IMR-90 (cell line): ENCODE measurements at regions not wholly inside any gene's neighbourhood (a gene's known extent, or its start where the extent isn't known, plus 50 kb on each side); places are given as distances from the start of the nearest gene placed in this dataset.

Experiments
- ATAC-seq: fragments of 200-7000 bp; cut with Tn5 transposase; 2 replicates; pipeline ENCODE4 v1.9.1; 2020; ENCODE audit warnings: low read depth, mild to moderate bottlenecking, moderate library complexity
- BruUV-seq: library from RNA; stranded (reverse); fragments of 400-500 nt; replicated peaks from 2 replicates; lab custom pipeline; 2021; lab: Mats Ljungman, UMichigan
- CTCF ChIA-PET: fragments of 300-600 bp; formaldehyde crosslinking; extraction: SDS; loops from one replicate; lab custom pipeline; 2021; ENCODE audit warnings: antibody characterized with exemption; lab: Yijun Ruan, JAX
- POLR2A ChIA-PET: fragments of 300-600 bp; sonication (Branson Sonifier 250); formaldehyde crosslinking; loops from one replicate; lab custom pipeline; 2022; ENCODE audit warnings: antibody characterized with exemption; ENCODE audit not compliant: unreplicated experiment; lab: Charles Lee
- DNase-seq: peaks from one replicate; pipeline ENCODE4 v3.0.0; 2013
- H2AFZ ChIP-seq: replicated peaks from 2 replicates; pipeline ENCODE3; 2013; ENCODE audit warnings: low read length, mild to moderate bottlenecking; ENCODE audit not compliant: poor library complexity
- H2AK5ac ChIP-seq: 2 replicates; pipeline ENCODE4 v1.6.1; 2013; ENCODE audit warnings: low read depth, low read length, inconsistent platforms
- H2AK9ac ChIP-seq: replicated peaks from 2 replicates; pipeline ENCODE3; 2013; ENCODE audit warnings: mild to moderate bottlenecking, low read depth, low read length, moderate library complexity; ENCODE audit not compliant: poor library complexity
- H2BK120ac ChIP-seq: 2 replicates; pipeline ENCODE4 v1.6.1; 2013; ENCODE audit warnings: low read depth, low read length, inconsistent platforms
- H2BK15ac ChIP-seq: 3 replicates; pipeline ENCODE4 v1.6.1; 2013; ENCODE audit warnings: low read depth, low read length, inconsistent platforms
- H2BK20ac ChIP-seq: 2 replicates; pipeline ENCODE4 v1.6.1; 2013; ENCODE audit warnings: low read depth, mild to moderate bottlenecking, inconsistent platforms, low read length, moderate library complexity
- H2BK5ac ChIP-seq: 2 replicates; pipeline ENCODE4 v1.6.1; 2013; ENCODE audit warnings: mild to moderate bottlenecking, low read depth, low read length, inconsistent platforms; ENCODE audit not compliant: poor library complexity, severe bottlenecking
- H3K14ac ChIP-seq: replicated peaks from 2 replicates; pipeline ENCODE4 v1.6.1; 2013; ENCODE audit warnings: low read depth, low read length, inconsistent platforms
- H3K18ac ChIP-seq: 2 replicates; pipeline ENCODE4 v1.6.1; 2013; ENCODE audit warnings: low read depth, low read length, control low read depth
- H3K23ac ChIP-seq: 2 replicates; pipeline ENCODE4 v1.6.1; 2013; ENCODE audit warnings: low read depth, low read length, inconsistent platforms
- H3K27ac ChIP-seq: 2 replicates; pipeline ENCODE4 v1.5.1; 2013; ENCODE audit warnings: mild to moderate bottlenecking, control low read depth, low read length; ENCODE audit not compliant: insufficient read depth
- H3K27me3 ChIP-seq: 2 replicates; pipeline ENCODE4 v1.6.1; 2013; ENCODE audit warnings: low read length; ENCODE audit not compliant: control insufficient read depth, insufficient read depth
- H3K36me3 ChIP-seq: 2 replicates; pipeline ENCODE4 v1.6.1; 2013; ENCODE audit warnings: low read length, mixed read lengths; ENCODE audit not compliant: control insufficient read depth, insufficient read depth
- H3K4ac ChIP-seq: 2 replicates; pipeline ENCODE4 v1.6.1; 2013; ENCODE audit warnings: low read depth, low read length, inconsistent platforms
- H3K4me1 ChIP-seq: 2 replicates; pipeline ENCODE4 v1.6.1; 2013; ENCODE audit warnings: low read length, mixed read lengths; ENCODE audit not compliant: control insufficient read depth, insufficient read depth
- H3K4me2 ChIP-seq: 2 replicates; pipeline ENCODE4 v1.6.1; 2013; ENCODE audit warnings: low read depth, mild to moderate bottlenecking, control low read depth, low read length, moderate library complexity
- H3K4me3 ChIP-seq: 2 replicates; pipeline ENCODE4 v1.5.1; 2013; ENCODE audit warnings: low read depth, mild to moderate bottlenecking, control low read depth, low read length, moderate library complexity; ENCODE audit not compliant: insufficient read depth
- H3K56ac ChIP-seq: 2 replicates; pipeline ENCODE4 v1.6.1; 2013; ENCODE audit warnings: low read length, inconsistent platforms; ENCODE audit not compliant: insufficient read depth; ENCODE audit errors: extremely low read depth
- H3K79me1 ChIP-seq, 2 experiments: 2 replicates each; pipeline ENCODE4 v1.6.1; 2013; ENCODE audit warnings: low read length in 2 of 2, inconsistent platforms in 1 of 2, low read depth in 1 of 2
- H3K9ac ChIP-seq: 2 replicates; pipeline ENCODE4 v1.6.1; 2013; ENCODE audit warnings: low read depth, low read length, control low read depth
- H3K9me1 ChIP-seq: 2 replicates; pipeline ENCODE4 v1.6.1; 2013; ENCODE audit warnings: low read length, inconsistent platforms; ENCODE audit not compliant: insufficient read depth
- H3K9me3 ChIP-seq: 2 replicates; pipeline ENCODE4 v1.6.1; 2013; ENCODE audit warnings: low read length; ENCODE audit not compliant: control insufficient read depth, insufficient read depth
- H4K20me1 ChIP-seq: 2 replicates; pipeline ENCODE4 v1.6.1; 2013; ENCODE audit warnings: low read length, inconsistent platforms; ENCODE audit not compliant: insufficient read depth
- H4K5ac ChIP-seq: 2 replicates; pipeline ENCODE4 v1.6.1; 2013; ENCODE audit warnings: mild to moderate bottlenecking, low read depth, low read length, control low read depth
- H4K8ac ChIP-seq, 2 experiments: 2 replicates each; pipeline ENCODE4 v1.6.1; 2013; ENCODE audit warnings: low read depth in 2 of 2, low read length in 2 of 2, control low read depth in 1 of 2, inconsistent platforms in 1 of 2
- H4K91ac ChIP-seq: 2 replicates; pipeline ENCODE4 v1.6.1; 2013; ENCODE audit warnings: low read depth, low read length, inconsistent platforms; ENCODE audit not compliant: insufficient read depth
- CEBPB ChIP-seq: IDR thresholded peaks from 2 replicates; pipeline ENCODE4 v1.6.1; 2012; ENCODE audit warnings: low read depth, low read length, improper control_type of control experiment
- CHD1 ChIP-seq: IDR thresholded peaks from 2 replicates; pipeline ENCODE4 v1.6.1; 2012; ENCODE audit warnings: low read depth, low read length, improper control_type of control experiment
- FOS ChIP-seq: fragments of 150-350 bp; IDR thresholded peaks from 2 replicates; pipeline ENCODE4 v1.6.1; 2016; ENCODE audit warnings: low read depth, low read length
- MAFK ChIP-seq: IDR thresholded peaks from 2 replicates; pipeline ENCODE4 v1.6.1; 2012; ENCODE audit warnings: low read depth, low read length, improper control_type of control experiment
- MAZ ChIP-seq: IDR thresholded peaks from 2 replicates; pipeline ENCODE4 v1.6.1; 2012; ENCODE audit warnings: low read depth, mild to moderate bottlenecking, low read length, improper control_type of control experiment, moderate library complexity, borderline replicate concordance
- MXI1 ChIP-seq: IDR thresholded peaks from 2 replicates; pipeline ENCODE4 v1.6.1; 2012; ENCODE audit warnings: low read depth, mild to moderate bottlenecking, low read length, moderate library complexity, borderline replicate concordance
- NFE2L2 ChIP-seq: fragments of 150-350 bp; IDR thresholded peaks from 2 replicates; pipeline ENCODE4 v1.6.1; 2016; ENCODE audit warnings: low read depth, mild to moderate bottlenecking, low read length
- POLR2A ChIP-seq: IDR thresholded peaks from 2 replicates; pipeline ENCODE4 v1.6.1; 2012; ENCODE audit warnings: mild to moderate bottlenecking, low read depth, low read length
- RAD21 ChIP-seq: IDR thresholded peaks from 2 replicates; pipeline ENCODE4 v1.6.1; 2012; ENCODE audit warnings: low read length, improper control_type of control experiment
- RCOR1 ChIP-seq: IDR thresholded peaks from 2 replicates; pipeline ENCODE4 v1.6.1; 2012; ENCODE audit warnings: mild to moderate bottlenecking, low read length, improper control_type of control experiment; ENCODE audit not compliant: insufficient replicate concordance
- RFX5 ChIP-seq: IDR thresholded peaks from 2 replicates; pipeline ENCODE4 v1.8.0; 2012; ENCODE audit warnings: low read depth, mild to moderate bottlenecking, low read length, moderate library complexity
- dilution Hi-C: fragments of 300-500 bp; cut with HindIII; formaldehyde crosslinking; loops from one replicate; pipeline ENCODE4 v1.14.3; 2018; ENCODE audit warnings: low sequenced_read_pairs; ENCODE audit not compliant: unreplicated experiment
- in situ Hi-C: fragments of 300-500 bp; cut with MboI; formaldehyde crosslinking; loops from 3 replicates; pipeline ENCODE4 v1.14.3; 2019; ENCODE audit warnings: low sequenced_read_pairs, inconsistent platforms, mixed read lengths
- intact Hi-C: fragments of 100-400 bp; cut with micrococcal nuclease; formaldehyde crosslinking; loops from 2 replicates; pipeline ENCODE4 v1.10.0; 2022
- TF ChIP-seq, protein P1 (sequence below): fragments of 150-350 bp; IDR thresholded peaks from 2 replicates; pipeline ENCODE4 v1.6.1; 2017; ENCODE audit warnings: mild to moderate bottlenecking, antibody characterized with exemption, low read length, low read depth
- TF ChIP-seq, protein P2 (sequence below): conservative IDR thresholded peaks from 2 replicates; pipeline ENCODE4 v1.5.1; 2012; ENCODE audit warnings: mild to moderate bottlenecking, low read depth, low read length, improper control_type of control experiment
- TF ChIP-seq, protein P3 (sequence below): fragments of 150-350 bp; IDR thresholded peaks from 2 replicates; pipeline ENCODE4 v1.6.1; 2016; ENCODE audit warnings: low read depth, mild to moderate bottlenecking, low read length, moderate library complexity, borderline replicate concordance

DNA sequence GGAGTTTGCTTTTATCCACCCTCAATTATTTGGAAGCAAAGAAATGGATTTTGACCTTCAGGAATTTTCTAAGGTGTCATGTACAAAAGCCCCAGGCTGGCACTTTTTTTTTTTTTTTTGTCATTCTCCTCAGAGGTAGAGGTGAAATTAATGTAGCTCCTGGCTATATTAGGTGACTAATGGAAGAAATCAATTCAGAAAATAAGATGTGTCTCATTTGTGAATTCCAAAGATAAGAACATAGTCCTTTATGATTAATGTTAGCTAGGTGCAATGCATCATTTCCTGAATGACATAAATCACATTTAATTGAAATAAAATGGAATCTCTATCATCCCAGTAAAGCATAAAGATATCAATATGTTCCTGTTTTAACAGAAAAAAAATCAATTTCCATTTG, 477.6 kb downstream of the FBXO15 start:
- in situ Hi-C loops = no loop called here
- BruUV-seq = no TSS peak
- Histone ChIP-seq H3K18ac (peak overlapping the region; percentile 91; the same call in 1 of the 2 replicates), H3K9me3 (no peaks in the 10 kb centered on the region), H3K9ac (no peak overlapping the region), H3K79me1 (peaks cover 17 to 31% of the 10 kb centered on the region in 2 experiments), H2BK120ac (0 out of 2 replicates have a peak overlapping the region, but pooled peaks have one; percentile 78), H3K4me2 (no peak overlapping the region), H3K56ac (no peak overlapping the region), H3K27me3 (no peaks in the 10 kb centered on the region), H3K4ac (no peak overlapping the region), H2AFZ (no peak overlapping the region), H4K20me1 (no peaks in the 10 kb centered on the region), H3K36me3 (no peaks in the 10 kb centered on the region), H3K4me3 (no peak overlapping the region), H3K27ac (no peak overlapping the region), H2BK15ac (peak overlapping the region; percentile 42; the same call in 1 of the 3 replicates), H2AK9ac (no peak overlapping the region), H4K5ac (peak overlapping the region; percentile 88), H3K4me1 (peaks cover 11% of the 10 kb centered on the region), H2BK20ac (0 out of 2 replicates have a peak overlapping the region, but pooled peaks have one; percentile 81), H3K23ac (no peak overlapping the region), H4K91ac (no peak overlapping the region), H3K14ac (no peak overlapping the region), H4K8ac (peak overlapping the region in 1 of 2 experiments; percentile 46; a peak in 2 of 4 replicates), H2AK5ac (no peak overlapping the region), H3K9me1 (peaks cover 3% of the 10 kb centered on the region), H2BK5ac (no peak overlapping the region)
- ATAC-seq (no peak), DNase-seq (no peak)
- TF ChIP-seq FOS (no peak), RFX5 (no peak), MXI1 (no peak), CHD1 (no peak), MAFK (no peak), POLR2A (no peak), NFE2L2 (no peak), RCOR1 (no peak), RAD21 (no peak), MAZ (no peak), CEBPB (no peak)
- TF ChIP-seq, protein P1, sequence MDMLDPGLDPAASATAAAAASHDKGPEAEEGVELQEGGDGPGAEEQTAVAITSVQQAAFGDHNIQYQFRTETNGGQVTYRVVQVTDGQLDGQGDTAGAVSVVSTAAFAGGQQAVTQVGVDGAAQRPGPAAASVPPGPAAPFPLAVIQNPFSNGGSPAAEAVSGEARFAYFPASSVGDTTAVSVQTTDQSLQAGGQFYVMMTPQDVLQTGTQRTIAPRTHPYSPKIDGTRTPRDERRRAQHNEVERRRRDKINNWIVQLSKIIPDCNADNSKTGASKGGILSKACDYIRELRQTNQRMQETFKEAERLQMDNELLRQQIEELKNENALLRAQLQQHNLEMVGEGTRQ = no peak
- TF ChIP-seq, protein P2, sequence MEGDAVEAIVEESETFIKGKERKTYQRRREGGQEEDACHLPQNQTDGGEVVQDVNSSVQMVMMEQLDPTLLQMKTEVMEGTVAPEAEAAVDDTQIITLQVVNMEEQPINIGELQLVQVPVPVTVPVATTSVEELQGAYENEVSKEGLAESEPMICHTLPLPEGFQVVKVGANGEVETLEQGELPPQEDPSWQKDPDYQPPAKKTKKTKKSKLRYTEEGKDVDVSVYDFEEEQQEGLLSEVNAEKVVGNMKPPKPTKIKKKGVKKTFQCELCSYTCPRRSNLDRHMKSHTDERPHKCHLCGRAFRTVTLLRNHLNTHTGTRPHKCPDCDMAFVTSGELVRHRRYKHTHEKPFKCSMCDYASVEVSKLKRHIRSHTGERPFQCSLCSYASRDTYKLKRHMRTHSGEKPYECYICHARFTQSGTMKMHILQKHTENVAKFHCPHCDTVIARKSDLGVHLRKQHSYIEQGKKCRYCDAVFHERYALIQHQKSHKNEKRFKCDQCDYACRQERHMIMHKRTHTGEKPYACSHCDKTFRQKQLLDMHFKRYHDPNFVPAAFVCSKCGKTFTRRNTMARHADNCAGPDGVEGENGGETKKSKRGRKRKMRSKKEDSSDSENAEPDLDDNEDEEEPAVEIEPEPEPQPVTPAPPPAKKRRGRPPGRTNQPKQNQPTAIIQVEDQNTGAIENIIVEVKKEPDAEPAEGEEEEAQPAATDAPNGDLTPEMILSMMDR = no peak
- TF ChIP-seq, protein P3, sequence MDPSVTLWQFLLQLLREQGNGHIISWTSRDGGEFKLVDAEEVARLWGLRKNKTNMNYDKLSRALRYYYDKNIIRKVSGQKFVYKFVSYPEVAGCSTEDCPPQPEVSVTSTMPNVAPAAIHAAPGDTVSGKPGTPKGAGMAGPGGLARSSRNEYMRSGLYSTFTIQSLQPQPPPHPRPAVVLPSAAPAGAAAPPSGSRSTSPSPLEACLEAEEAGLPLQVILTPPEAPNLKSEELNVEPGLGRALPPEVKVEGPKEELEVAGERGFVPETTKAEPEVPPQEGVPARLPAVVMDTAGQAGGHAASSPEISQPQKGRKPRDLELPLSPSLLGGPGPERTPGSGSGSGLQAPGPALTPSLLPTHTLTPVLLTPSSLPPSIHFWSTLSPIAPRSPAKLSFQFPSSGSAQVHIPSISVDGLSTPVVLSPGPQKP = no peak
- ChIA-PET POLR2A (interaction anchor here (0.6 kb wide), 1 partner anchor 24 kb away, joined by 5 read pairs; no protein-coding TSS in a partner anchor), CTCF (interaction anchor here (0.6 kb wide), 1 partner anchor 69 kb away, joined by 3 read pairs; no protein-coding TSS in a partner anchor)
- dilution Hi-C loops = no loop called here
- intact Hi-C loops = no loop called here
